Fibroblast of mammary gland (primary cell): ENCODE measurements at regions not wholly inside any gene's neighbourhood (a gene's known extent, or its start where the extent isn't known, plus 50 kb on each side); places are given as distances from the start of the nearest gene placed in this dataset.

ENCODE experiments used
- DNase-seq: peaks from one replicate; pipeline ENCODE4 v3.0.0-alpha.2; 2010; ENCODE audit warnings: low read depth
- H3K4me3 ChIP-seq: 2 replicates; pipeline ENCODE4 v1.5.1; 2011; ENCODE audit warnings: low read depth, mild to moderate bottlenecking, low read length, moderate library complexity; ENCODE audit not compliant: control insufficient read depth
- CTCF ChIP-seq: conservative IDR thresholded peaks from 2 replicates; pipeline ENCODE4 v1.5.1; 2011; ENCODE audit warnings: low read depth, low read length, inconsistent platforms; ENCODE audit not compliant: control insufficient read depth, insufficient read depth

DNA sequence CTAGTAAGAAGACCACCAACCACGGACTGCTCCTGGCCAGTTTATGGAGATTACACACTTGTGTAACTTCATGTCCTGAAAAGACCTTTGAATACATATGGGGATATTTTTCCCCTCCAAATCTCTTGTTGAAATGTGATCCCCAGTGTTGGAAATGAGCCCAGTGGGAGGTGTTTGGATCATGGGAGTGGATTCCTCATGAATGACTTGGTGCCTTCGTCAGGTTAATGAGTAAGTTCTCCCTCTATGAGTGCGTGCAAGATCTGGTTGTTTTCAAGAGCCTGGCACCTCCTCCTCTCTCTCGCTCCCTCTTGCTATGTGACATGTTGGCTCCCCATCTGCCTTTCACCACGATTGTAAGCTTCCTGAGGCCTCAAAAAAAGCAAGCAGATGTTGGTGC is 769.0 kb upstream of the SLITRK1 start:
- TF ChIP-seq CTCF = no peak
- H3K4me3 ChIP-seq = no peak overlapping the region
- peak; percentile 94 for DNase-seq

DNA sequence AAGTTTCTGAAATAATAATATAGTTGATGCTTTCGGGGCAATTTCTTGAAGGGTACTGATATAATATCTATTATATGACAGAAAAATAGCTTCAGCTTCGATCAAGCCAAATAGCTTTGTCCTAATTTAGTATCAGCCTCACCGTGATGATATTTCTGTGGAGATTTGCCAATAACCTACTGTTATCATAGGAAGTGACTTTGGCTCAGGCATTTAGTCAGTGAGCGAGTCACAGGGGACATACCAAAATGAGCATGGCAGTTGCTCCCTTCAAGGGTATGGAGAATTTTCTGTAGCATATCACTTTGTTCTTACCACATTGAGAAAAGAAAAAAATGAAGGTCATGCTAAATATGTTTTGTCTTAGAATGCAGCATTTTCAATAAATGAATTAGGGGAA is 767.6 kb upstream of the SLITRK1 start:
- no peak for TF ChIP-seq CTCF
- H3K4me3 ChIP-seq = no peak overlapping the region
- DNase-seq = peak; percentile 50

DNA sequence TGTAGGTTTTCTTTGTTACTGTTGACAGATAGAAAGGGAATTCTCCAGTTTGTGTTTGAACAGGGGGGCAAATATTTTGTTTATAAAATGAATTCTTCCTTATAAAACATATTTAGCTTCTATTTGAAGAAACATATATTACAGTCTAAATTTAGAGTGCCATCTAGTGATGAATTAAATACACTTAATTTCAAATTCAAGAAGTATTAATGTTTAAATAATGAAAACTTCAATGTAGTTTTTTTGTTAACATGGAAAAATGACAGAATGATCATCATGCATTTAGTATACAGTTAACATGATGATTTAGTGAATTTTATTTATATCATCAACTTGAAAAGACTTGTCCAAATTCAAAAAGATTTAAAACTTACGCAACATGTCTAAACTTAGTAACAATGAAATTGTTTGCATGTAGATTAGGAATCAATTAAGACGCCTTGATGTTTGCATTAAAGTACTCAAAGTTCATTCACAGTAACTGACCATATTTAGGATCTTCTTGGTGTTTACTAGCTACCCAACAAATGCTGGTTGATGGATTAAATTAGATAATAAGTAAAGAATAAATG is 765.9 kb upstream of the SLITRK1 start:
- TF ChIP-seq CTCF = no peak
- H3K4me3 ChIP-seq = no peak overlapping the region
- peak; percentile 14 for DNase-seq

GRCh38 chr13:84646957-84647356 is 764.7 kb upstream of the SLITRK1 start:
- no peak overlapping the region for H3K4me3 ChIP-seq
- DNase-seq = no peak
- no peak for TF ChIP-seq CTCF

- peak; percentile 25 for DNase-seq
- TF ChIP-seq CTCF = no peak
- no peak overlapping the region for H3K4me3 ChIP-seq
Observed at GRCh38 chr13:84645196-84646012, 763.1 kb upstream of the SLITRK1 start.

GRCh38 chr13:84641491-84641890 is 759.2 kb upstream of the SLITRK1 start:
- no peak overlapping the region for H3K4me3 ChIP-seq
- peak; percentile 54 for DNase-seq
- no peak for TF ChIP-seq CTCF

DNA sequence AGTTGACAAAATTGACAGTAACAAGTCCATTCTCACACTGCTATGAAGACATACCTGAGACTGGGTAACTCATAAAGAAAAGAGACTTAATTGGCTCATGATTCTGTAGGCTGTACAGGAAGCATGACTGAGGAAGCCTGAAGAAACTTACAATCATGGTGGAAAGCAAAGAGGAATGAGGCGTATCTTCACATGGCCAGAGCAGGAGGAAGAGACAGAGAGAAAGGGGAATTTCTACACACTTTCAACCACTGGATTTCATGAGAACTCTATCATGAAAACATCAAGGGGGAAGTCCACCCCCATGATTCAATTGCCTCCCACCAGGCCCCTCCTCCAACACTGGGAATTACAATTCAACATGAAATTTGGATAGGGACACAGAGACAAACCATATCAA is 758.4 kb upstream of the SLITRK1 start:
- H3K4me3 ChIP-seq = no peak overlapping the region
- DNase-seq = no peak
- TF ChIP-seq CTCF = no peak
